ENCODE measurements at regions not wholly inside any gene's neighbourhood (a gene's known extent, or its start where the extent isn't known, plus 50 kb on each side); places are given as distances from the start of the nearest gene placed in this dataset.

DNA sequence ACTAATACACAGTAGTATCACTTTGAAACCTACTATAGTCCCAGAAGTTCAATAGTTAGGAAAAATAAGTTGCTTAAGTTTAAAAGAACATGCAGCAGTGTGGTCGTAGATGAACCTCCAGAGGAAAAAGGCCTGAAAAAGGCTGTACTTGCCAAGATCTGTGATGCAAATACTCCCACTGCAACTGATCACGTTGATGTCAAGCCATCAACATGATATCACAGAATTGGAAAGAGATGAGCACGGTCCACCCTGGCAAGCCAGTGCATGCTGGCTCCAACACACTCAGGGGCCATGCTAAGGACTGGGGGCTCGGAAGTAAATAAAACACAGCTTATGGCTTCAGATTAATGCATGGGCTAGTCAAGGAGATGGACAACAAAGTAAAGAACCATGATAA lies 71.8 kb upstream of the LRCH1 start:
- H3K4me3 Mint-ChIP-seq (ENCODE audit: unreplicated experiment): no peak overlapping the region
- H3K27me3 Mint-ChIP-seq (ENCODE audit: insufficient read depth, unreplicated experiment): peaks cover 36% of the 10 kb centered on the region
- no peak overlapping the region for H3K27ac Mint-ChIP-seq (ENCODE audit: low read depth, unreplicated experiment)
- H3K4me1 Mint-ChIP-seq (ENCODE audit: insufficient read depth, unreplicated experiment): no peaks in the 10 kb centered on the region
- TF ChIP-seq, protein P1, sequence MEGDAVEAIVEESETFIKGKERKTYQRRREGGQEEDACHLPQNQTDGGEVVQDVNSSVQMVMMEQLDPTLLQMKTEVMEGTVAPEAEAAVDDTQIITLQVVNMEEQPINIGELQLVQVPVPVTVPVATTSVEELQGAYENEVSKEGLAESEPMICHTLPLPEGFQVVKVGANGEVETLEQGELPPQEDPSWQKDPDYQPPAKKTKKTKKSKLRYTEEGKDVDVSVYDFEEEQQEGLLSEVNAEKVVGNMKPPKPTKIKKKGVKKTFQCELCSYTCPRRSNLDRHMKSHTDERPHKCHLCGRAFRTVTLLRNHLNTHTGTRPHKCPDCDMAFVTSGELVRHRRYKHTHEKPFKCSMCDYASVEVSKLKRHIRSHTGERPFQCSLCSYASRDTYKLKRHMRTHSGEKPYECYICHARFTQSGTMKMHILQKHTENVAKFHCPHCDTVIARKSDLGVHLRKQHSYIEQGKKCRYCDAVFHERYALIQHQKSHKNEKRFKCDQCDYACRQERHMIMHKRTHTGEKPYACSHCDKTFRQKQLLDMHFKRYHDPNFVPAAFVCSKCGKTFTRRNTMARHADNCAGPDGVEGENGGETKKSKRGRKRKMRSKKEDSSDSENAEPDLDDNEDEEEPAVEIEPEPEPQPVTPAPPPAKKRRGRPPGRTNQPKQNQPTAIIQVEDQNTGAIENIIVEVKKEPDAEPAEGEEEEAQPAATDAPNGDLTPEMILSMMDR (IDR thresholded peaks at IDR 0.05; ENCODE audit: unreplicated experiment): no peak
- no peaks in the 10 kb centered on the region for H3K36me3 Mint-ChIP-seq (ENCODE audit: insufficient read depth, unreplicated experiment)
- no TSS peak for BruUV-seq (replicated peaks)
- POLR2A ChIA-PET: no interaction called here
- DNase-seq (ENCODE audit: unreplicated experiment): no peak
- CTCF ChIA-PET: no interaction called here
- intact Hi-C loops (cut with micrococcal nuclease): no loop called here
- peaks cover 12% of the 10 kb centered on the region for H3K9me3 Mint-ChIP-seq (ENCODE audit: unreplicated experiment)

- ChIA-PET CTCF (interaction anchor here (2.2 kb wide), 1 partner anchor 14 kb away, joined by 8 read pairs; no protein-coding TSS in a partner anchor), POLR2A (interaction anchor here (1.1 kb wide), 1 partner anchor 69 kb away, joined by 3 read pairs; no protein-coding TSS in a partner anchor)
- TF ChIP-seq, protein P1 (IDR thresholded peaks at IDR 0.05; ENCODE audit: unreplicated experiment): no peak
- BruUV-seq (replicated peaks): no TSS peak
- Mint-ChIP-seq H3K27ac (ENCODE audit: low read depth, unreplicated experiment) (no peak overlapping the region), H3K4me1 (ENCODE audit: insufficient read depth, unreplicated experiment) (peaks cover 7% of the 10 kb centered on the region), H3K27me3 (ENCODE audit: insufficient read depth, unreplicated experiment) (peaks cover 36% of the 10 kb centered on the region), H3K36me3 (ENCODE audit: insufficient read depth, unreplicated experiment) (no peaks in the 10 kb centered on the region), H3K4me3 (ENCODE audit: unreplicated experiment) (no peak overlapping the region), H3K9me3 (ENCODE audit: unreplicated experiment) (peaks cover 8% of the 10 kb centered on the region)
- intact Hi-C loops (cut with micrococcal nuclease): no loop called here
- no peak for DNase-seq (ENCODE audit: unreplicated experiment)
Observed at GRCh38 chr13:46480131-46480530, 72.8 kb upstream of the LRCH1 start.

- H3K36me3 Mint-ChIP-seq (ENCODE audit: insufficient read depth, unreplicated experiment): no peaks in the 10 kb centered on the region
- POLR2A ChIA-PET: interaction anchor here (1.1 kb wide), 1 partner anchor 69 kb away, joined by 3 read pairs; no protein-coding TSS in a partner anchor
- peaks cover 6% of the 10 kb centered on the region for H3K9me3 Mint-ChIP-seq (ENCODE audit: unreplicated experiment)
- TF ChIP-seq, protein P1 (IDR thresholded peaks at IDR 0.05; ENCODE audit: unreplicated experiment): no peak
- intact Hi-C loops (cut with micrococcal nuclease): no loop called here
- H3K4me1 Mint-ChIP-seq (ENCODE audit: insufficient read depth, unreplicated experiment): peaks cover 9% of the 10 kb centered on the region
- BruUV-seq (replicated peaks): no TSS peak
- CTCF ChIA-PET: interaction anchor here (2.2 kb wide), 1 partner anchor 14 kb away, joined by 8 read pairs; no protein-coding TSS in a partner anchor
- H3K27ac Mint-ChIP-seq (ENCODE audit: low read depth, unreplicated experiment): no peak overlapping the region
- no peak overlapping the region for H3K4me3 Mint-ChIP-seq (ENCODE audit: unreplicated experiment)
- no peak for DNase-seq (ENCODE audit: unreplicated experiment)
- peaks cover 36% of the 10 kb centered on the region for H3K27me3 Mint-ChIP-seq (ENCODE audit: insufficient read depth, unreplicated experiment)
Observed at GRCh38 chr13:46479691-46480090, 73.3 kb upstream of the LRCH1 start.

DNA sequence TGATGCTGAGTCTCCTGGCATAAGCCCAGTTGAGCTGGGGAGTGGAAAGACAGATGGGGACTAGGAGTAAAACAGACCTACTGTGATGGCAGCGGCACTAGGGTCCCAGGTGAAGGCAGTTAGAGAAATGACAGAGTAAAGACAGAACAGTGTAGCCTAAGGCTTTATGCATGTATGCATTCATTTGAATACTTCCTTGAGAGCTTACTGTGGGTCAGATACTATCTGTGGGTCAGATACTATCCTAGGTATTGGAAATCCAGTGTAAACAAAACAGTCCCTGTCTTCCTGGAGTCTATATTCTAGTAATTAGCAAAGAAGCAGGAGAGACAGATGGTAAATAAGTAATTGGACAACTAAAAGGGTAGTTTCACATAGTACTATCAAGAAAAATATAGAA lies 73.7 kb upstream of the LRCH1 start:
- Mint-ChIP-seq H3K27me3 (ENCODE audit: insufficient read depth, unreplicated experiment) (peaks cover 36% of the 10 kb centered on the region), H3K4me3 (ENCODE audit: unreplicated experiment) (no peak overlapping the region), H3K27ac (ENCODE audit: low read depth, unreplicated experiment) (no peak overlapping the region), H3K36me3 (ENCODE audit: insufficient read depth, unreplicated experiment) (no peaks in the 10 kb centered on the region), H3K4me1 (ENCODE audit: insufficient read depth, unreplicated experiment) (peaks cover 9% of the 10 kb centered on the region), H3K9me3 (ENCODE audit: unreplicated experiment) (peaks cover 1% of the 10 kb centered on the region)
- POLR2A ChIA-PET: interaction anchor here (1.1 kb wide), 1 partner anchor 69 kb away, joined by 3 read pairs; no protein-coding TSS in a partner anchor
- CTCF ChIA-PET: interaction anchor here (0.6 to 2.2 kb wide), 3 partner anchors 9 to 453 kb away, joined by 3 to 8 read pairs (median 3); no protein-coding TSS in a partner anchor
- BruUV-seq (replicated peaks): no TSS peak
- no peak for DNase-seq (ENCODE audit: unreplicated experiment)
- intact Hi-C loops (cut with micrococcal nuclease): no loop called here
- TF ChIP-seq, protein P1 (IDR thresholded peaks at IDR 0.05; ENCODE audit: unreplicated experiment): no peak

All from MCF 10A (cell line).